IPS DF 19.7 (cell line): ENCODE measurements at regions not wholly inside any gene's neighbourhood (a gene's known extent, or its start where the extent isn't known, plus 50 kb on each side); places are given as distances from the start of the nearest gene placed in this dataset.

Experiments used
- DNase-seq: peaks from one replicate; pipeline ENCODE4 v3.0.0-alpha.2; 2013; ENCODE audit warnings: low read depth, low spot score

DNA sequence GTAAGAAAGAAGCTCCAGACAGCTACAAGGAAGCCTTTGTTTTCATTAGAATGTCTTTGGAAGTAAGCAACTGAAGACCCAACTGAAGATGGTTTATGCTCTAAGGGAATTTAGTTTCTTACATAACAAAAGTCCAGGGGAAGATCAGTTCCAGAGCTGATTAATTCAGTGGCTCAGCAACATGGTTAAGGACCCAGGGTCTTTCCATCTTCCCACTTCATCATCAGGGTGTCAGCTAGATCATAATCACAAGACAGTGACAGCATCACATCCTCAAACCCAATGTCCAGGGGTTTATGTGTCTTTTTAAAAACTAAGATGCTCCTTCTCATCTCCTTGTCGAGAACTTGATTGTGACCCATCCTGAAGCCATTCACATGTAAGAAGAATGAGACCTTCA, 119.7 kb upstream of the PRDM1 start:
- no peak for DNase-seq

DNA sequence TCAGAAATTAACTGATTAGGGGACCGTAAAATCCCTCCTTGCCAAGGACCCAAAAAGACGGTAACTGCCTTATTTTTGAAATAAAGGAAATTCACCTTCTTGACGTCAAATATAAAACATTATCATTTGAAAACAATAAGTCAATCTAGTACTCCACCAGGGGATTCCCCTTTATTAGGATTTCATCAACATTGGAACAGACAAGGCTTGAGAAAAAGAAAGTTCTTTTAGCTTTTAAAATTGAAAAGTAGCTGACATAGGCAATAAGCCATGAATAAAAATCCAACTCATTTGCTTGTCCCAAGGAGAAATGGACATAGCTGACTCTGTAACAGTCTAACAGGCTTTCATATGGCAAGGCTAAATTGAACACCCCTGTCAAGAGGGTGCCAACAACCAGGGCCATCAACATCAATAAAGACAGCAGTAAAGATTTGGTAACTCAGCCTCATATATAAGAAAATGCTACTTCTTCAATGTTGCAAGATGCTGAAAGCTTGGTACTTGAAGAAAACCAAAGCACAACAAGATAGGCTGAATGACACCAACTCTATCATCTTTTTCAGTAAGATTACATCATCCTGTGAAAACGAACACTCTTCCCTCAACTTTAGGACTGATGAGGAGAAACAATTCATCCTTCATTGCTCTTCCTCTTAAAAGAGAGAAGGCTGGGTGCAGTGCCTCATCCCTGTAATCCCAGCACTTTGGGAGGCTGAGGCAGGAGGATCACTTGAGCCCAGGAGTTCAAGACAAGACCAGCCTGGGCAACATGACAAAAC, 121.0 kb upstream of the PRDM1 start:
- no peak for DNase-seq

DNA sequence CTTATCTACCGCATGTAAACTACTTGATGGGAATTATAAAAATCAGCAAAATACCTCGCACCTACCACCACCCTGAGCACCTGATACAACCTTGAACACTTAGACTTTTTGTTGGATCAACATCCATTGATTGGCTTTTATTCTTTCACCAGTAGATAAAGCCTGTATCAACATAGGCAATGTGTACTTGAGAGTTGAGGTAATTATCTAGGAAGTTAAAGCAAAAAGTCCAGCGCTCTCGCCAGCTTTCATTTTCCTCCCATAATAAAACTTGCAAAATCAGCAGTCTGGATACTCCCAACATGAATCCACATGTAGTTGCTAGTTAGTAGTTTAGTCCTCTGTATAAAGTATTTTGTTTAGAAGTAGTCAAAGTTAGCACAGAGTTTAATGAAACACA, 132.0 kb upstream of the PRDM1 start:
- DNase-seq: no peak

DNA sequence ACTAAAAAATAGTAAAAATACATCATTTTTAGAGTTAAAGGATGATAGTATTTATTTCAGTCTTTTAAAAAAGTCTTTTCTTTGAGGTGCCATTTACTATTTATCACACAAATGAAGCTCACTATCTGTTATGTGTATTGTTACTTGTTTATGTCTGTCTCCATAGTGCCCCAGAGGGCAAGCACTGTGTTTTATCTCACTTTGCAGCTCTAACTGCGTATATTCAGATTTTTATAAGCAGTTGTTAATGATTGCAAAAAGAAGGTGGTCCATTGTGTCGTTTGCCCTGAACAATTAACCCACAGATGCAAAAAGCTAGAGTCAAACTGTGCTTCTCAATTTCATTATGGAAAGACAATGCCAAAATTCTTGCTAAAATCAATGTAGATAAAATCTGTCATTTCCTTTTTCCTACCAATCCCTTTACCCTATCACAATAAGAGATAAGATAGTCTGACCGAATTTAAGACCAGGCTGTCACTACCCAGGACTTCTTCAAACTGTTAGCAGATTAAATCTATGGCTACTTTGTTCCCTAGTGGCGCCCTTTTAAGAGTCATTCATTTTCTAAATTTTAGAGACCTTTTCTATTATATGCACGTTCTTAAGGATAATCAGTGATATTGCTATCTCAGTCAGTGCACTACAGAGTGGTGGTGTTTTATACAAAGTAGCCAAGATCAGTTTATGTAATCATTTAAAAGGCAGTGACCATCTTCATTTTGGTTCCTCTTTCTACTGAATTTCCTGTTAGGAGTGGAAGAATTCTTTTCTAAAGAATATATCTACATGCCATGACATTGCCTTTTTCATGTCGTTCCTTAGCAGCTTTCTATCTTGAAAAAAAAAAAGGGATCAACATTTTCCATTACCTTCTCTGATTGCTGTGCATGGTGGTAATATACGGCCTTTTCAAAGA, 133.1 kb upstream of the PRDM1 start:
- DNase-seq: no peak

DNA sequence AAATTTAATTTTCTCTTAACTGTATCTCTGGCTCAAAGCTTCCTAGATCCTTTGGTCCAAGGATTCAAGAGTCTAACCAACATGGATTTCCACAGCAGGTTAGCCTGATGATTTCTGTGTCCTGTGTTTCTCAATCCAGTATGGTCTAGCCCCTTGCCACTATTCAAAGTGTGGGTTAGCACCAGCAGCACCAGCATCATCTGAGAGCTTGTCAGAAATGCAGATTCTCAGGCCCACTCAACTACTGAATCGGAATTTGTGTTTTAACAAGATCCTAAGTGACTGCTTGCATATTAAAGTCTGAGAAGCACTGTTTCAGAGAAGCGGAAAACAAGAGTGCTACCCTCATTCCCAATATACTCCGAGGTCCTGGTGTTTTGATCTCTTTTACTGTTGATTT, 133.8 kb upstream of the PRDM1 start:
- no peak for DNase-seq

DNA sequence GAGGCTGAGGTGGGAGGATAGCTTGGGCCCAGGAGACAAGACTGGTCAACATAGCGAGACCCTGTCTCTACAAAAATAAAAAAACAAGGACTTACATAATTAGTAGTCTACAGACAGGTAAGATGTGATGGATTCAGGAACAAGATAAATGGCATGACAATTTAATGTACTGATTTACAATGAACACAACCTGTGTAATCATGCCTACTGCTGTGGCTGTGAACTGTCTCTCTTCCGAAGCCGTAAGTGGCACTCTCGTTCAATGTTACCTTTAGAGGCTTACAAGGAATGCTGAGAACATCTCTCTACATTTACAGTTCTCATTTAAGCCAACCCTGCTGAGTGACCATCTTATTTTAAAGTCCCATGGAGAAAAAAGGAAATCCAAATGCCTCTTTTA, 134.8 kb upstream of the PRDM1 start:
- DNase-seq: no peak

DNA sequence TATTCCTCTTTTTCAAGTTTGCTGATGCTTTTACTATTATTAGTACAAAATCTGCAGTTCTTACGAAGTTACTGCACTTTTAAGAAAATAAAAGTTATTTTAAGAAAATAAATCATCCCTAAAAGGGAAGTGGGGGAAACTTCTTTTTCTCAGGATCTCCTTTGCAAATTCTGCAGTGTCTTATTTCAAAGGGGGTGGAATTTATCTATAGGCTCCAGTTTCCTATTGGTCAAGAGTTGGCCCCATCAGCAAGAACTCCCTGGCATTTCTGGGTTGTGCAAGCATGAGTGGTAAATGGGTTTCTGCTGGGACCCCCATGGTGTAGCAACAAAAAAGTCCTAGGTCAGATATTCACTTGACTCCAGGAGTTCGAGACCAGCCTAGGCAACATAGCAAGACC, 136.3 kb upstream of the PRDM1 start:
- peak; percentile 50 for DNase-seq

DNA sequence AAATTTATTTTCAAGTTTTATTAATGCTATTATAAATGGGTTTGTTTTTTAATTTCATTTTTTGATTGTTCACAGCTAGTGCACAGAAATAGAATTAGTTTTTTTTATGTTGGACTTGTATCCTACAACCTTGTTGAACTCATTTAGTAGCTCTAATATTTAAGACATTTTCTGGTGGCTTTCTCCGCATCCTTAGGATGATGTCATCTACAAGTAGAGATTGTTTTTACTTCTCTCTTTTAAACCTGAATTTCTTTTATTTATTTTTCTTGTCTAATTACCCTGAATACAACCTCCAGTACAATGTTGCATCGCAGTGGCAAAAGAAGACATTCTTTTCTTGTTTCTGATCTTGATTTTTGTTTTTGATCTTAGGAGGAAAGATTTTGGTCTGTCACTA, 142.6 kb upstream of the PRDM1 start:
- no peak for DNase-seq

DNA sequence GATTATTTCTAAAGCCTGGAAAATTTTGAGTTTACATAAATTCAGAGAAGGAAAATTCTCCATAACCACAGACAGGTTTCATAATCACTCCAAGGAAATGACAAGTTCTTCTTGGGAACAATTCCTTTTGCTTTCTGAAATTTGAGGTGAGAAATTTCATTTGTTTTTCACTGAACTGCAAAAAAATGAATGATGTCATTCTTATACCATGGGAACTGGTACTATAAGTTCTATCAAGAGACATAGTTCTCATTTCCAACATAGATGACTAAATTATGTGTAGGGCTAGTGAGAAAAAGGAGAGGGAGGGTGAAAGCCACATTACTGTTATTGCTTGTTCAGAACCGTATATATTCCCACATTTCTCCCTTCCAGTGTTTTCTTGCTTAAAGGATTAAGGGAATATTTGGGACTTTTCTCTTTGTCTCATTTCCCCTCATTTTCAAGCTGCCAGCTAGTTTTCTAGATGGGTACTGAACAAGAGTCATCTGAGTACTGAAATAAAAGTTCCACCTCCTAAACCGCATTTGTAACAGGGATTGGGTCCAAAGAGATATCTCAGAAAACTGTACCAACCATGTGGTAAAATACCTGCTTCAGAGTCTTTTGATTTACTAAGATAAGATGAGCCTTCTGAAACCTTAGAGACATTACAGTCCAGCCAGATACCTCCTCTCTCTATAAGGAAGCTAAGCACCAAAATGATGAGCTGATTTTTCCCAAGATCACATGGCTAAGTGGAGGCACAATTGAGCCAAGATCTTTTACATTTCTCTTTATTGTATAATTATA, 144.3 kb upstream of the PRDM1 start:
- DNase-seq: no peak

DNA sequence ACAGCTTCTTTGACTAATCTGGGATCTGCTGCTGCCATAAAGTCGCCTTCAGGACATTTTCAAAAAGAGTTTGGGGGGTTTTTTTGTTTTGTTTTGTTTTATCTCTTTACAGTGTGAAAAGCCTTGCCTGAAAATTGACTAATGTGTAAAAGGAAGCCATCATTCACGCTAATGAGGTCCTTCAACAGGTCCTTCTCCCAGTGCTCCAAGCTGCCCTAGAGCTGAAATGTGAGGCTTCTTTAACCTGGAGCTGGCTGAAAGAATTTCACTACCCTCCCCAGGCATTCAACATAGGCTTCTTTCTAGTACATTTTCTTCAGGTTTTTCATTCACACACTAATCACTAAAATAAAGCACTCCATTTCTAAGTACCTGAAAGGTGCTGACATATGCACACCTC, 145.1 kb upstream of the PRDM1 start:
- no peak for DNase-seq

DNA sequence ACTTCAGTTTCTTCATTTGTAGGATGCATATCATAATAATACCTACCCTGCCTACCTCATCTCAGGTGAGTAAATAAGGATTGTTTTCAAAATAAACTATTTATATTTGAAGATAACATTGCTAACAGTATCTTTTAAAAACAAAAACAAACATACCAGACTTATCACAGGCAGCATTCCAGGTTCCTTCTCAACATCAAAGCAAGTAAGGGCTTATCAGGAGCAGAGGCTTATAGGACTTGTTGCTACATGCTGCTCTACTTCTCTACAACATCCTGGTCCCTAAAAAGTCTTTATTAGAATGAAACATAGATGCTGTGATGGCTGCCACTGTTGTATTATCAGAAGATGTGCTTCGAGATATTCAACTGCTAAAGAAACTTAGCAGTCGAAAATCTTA, 149.2 kb upstream of the PRDM1 start:
- no peak for DNase-seq

DNA sequence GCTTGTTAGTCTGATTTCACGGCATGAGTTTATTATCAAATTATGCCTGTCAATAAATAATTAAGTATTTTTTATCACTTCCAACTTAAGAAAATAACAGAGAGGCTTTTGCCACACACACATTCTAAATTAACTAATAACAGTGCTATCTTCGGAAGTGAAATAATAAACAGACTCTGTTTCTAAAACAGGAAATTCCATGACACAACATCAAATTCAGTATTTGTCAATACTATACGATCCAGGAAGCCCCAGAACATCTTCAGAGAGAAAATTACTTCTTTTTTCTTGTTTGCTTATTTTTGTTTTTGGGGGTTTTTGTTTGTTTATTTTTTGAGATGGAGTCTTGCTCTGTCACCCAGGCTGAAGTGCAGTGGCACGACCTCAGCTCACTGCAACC, 150.7 kb upstream of the PRDM1 start:
- no peak for DNase-seq

DNA sequence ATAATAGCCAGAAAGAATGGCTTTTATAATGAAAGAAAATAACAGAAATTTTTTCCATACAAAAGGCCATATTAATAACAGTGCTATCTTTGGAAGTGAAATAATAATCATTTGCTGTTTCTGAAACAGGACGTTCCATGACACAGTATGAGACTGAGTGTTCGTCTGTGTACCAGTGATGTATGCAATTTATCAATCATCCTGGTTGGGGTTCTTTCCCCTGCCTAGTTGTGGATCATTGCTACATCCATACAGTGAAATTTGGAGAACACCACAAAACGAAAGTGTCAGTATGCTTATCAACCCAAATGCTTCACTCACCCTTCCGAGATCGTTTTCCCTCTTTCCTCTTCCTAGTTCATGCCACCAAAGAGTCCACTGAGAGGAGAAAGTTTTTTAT, 151.4 kb upstream of the PRDM1 start:
- DNase-seq: no peak

DNA sequence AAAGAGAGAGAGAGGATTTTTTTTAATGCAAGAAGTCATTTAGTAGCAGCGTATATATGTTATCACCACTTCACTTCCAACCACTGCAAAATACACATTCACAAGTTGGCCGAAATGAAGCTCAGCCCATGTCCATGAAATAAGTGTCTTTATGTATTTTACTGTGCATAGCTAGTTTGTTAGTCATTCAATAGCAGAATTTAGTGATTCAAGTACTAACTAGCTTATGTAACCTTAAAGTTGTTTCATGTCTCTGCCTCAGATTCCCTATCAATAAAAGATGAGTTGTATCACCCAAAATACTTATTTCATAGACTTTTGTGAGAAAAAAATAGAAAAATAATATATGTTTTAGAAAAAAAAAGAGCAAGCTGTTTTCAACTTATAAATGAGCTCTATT, 153.7 kb upstream of the PRDM1 start:
- no peak for DNase-seq

DNA sequence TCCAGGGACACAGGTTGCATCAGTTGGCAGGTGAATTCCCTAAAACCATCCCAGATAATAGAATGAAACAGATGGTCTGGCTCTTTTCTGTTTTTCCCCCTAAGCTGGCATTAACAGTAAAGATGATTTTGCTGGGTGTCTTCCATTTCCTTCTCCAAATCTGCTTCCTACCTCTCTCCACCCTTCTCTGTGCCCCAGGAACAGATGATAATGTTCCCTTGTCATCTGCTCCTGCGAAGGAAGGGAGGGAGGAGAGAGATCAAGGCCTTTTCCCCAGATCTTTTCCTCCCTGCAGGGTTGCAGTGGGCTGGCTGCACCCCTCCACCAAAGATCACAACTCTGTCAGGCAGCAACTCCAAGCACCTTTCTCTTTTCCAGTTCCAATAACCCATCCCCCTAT, 156.5 kb upstream of the PRDM1 start:
- no peak for DNase-seq

DNA sequence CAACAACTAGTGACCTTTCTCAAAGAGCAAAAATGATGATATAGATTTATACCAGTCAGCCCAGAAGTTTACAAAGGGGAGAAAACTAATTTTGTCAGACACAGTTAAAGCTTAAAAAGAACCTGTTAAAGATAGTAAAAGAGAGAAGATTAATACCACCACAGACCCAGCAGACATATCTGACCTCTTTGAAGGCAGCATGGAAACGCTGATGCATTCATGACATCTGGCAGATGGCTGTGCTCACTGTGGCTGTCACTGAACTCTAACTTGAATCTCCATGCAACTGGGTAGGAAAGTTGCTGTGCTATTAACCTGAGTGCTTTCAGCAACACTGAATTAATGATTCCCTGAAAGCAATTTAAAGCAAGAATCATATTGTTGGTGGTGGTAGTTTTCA, 159.8 kb upstream of the PRDM1 start:
- no peak for DNase-seq

DNA sequence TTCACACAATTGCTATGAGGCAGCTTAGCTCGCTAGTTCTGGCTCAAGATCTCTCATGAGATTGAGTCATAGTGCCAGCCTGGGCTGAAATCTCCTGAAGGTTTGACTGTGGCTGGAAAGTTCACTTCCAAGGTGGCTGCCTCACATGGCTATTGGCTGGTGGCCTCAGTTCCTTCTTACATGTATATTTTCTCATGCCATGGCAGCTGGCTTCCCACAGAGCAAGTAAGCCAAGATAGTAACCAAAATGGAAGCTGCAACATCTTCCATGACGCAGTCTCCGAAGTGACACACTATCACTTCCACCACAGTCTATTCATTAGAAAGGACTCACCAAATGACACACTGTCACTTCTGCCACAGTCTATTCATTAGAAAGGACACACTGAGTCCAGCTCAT, 160.4 kb upstream of the PRDM1 start:
- DNase-seq: no peak

DNA sequence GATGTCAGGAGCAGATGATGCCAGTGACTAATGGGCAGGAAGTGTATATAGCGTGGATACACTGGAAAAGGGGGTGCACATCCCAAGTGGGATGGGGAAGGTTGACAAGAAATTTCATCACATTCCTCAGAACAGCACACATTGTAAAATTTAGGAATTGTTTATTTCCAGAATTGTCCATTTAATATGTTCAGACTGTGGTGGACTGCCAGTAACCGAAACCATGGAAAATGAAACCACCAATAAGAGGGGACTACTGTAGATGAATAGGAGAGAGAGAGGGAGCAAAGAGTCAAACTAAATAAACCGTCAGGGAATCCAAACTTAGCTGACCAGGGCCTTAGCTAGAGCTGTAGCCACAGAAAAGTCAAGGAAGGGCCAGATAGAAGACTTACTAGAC, 164.4 kb upstream of the PRDM1 start:
- DNase-seq: no peak

DNA sequence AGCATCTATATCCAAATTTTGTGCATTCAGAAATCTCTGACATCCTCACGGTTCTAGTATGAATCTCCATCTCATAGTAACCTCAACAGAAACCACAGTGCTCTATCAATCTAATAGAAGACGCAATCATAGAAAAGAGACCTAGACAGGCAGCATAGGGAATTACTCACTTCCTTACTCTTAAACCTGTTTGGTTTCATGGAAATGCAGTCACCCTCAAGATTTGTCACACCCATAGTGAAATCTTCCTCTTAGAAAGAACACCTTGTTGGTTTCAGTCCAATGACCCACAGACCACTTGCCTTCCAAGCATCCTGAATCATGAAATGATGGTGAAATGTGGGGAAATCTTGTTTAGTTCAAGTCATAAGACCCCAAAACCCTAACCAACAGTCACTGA, 166.1 kb upstream of the PRDM1 start:
- DNase-seq: no peak

DNA sequence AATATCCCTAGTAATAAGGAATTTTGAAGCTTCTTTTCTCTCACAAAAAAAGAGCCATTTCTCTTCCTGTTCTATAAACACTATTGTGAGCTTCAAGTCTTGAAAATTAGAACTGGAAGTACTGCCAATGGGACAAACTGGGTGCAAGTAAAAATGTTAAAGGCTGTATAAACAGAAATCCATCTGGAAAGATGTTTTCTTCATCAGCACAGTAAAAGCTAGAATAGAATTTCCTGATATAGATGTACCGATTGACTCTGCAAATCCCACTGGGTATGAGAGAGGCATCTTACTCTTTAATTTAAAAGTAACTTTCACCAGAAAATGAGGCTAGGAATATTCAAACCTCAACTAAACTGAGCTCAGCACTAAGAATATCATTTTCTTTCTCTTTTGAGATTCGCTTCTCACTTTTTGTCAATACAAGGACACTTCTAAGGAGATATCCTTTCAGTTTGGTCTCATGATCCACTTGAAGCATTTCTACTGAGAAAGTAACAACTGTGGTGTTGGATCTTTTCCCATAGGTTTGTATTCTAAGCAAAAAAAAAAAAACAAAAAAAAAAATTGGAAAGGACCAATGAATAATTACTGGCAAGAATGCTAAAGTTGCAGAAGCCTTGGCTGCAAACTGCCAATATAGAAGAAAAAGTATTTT, 169.0 kb upstream of the PRDM1 start:
- DNase-seq: no peak

DNA sequence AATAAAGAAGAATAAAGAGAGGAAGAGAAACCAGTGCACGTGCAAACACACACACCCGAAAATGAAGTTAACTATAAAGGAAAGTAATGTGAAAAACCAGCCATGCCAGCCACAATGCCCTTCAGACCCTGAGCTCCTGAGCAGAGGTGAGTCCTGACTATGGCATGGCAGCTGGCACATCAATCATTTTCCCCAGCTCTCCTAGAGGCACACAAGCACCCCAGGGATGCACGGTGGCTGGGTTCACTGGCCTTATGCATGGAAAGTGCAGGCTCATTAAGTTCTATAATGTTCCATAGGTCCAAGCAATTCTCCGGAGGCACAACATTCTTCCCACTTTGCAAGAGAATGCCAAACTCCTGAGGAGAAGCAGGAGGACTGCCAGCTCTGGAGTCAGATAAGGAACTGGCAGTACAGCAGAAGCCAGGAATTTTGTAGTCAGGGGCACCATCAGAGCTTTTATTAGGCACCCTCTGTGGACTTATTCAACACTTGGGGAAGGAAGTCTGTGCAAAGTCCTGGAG, 175.0 kb upstream of the PRDM1 start:
- no peak for DNase-seq

DNA sequence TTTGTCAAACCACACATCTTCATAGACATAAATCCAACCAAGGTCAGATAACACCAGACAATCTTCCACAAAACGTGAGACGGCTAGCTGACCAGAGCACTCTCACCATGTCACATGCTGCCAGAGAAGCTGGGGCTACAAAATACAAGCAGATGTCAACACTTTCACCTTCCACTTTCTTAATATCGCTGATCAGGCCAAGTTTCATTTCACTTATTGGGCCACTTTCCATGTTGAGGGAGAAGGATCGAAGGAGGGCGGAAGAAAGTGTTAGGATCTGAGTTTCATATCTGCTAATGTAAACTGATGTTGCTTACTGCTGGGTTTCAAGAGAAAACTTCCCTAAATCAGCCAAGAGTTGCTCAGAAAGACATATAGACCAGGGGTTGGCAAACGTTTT, 177.0 kb upstream of the PRDM1 start:
- DNase-seq: no peak
